Duodenal mucosa (tissue), 2 donors: ENCODE measurements at regions not wholly inside any gene's neighbourhood (a gene's known extent, or its start where the extent isn't known, plus 50 kb on each side); places are given as distances from the start of the nearest gene placed in this dataset.
"Not testable (repeated sequence)": the region's sequence is repeated elsewhere in the genome, so short reads cannot be mapped to it uniquely, and the experiment has no call there.

Source experiments
- H3K27ac ChIP-seq: one replicate; pipeline ENCODE4 v1.7.0; 2013; ENCODE audit warnings: low read depth, low read length
- H3K27me3 ChIP-seq, 2 donors: one replicate each; pipeline ENCODE4 v1.7.0; 2013; ENCODE audit warnings: low read length in 2 of 2, control low read depth in 1 of 2; ENCODE audit not compliant: insufficient read depth in 2 of 2, control insufficient read depth in 1 of 2
- H3K36me3 ChIP-seq, 2 donors: one replicate each; pipeline ENCODE4 v1.7.0; 2013; ENCODE audit warnings: low read length in 2 of 2, control low read depth in 1 of 2; ENCODE audit not compliant: insufficient read depth in 2 of 2, control insufficient read depth in 1 of 2
- H3K4me1 ChIP-seq, 2 donors: one replicate each; pipeline ENCODE4 v1.7.0; 2013; ENCODE audit warnings: low read length in 2 of 2, control low read depth in 1 of 2; ENCODE audit not compliant: insufficient read depth in 2 of 2, control insufficient read depth in 1 of 2
- H3K4me3 ChIP-seq, 2 donors: one replicate each; pipeline ENCODE4 v1.7.0; 2013; ENCODE audit warnings: low read length in 2 of 2, low read depth in 1 of 2
- H3K9ac ChIP-seq, 2 donors: one replicate each; pipeline ENCODE4 v1.7.0; 2013; ENCODE audit warnings: low read length in 2 of 2, low read depth in 1 of 2
- H3K9me3 ChIP-seq, 2 donors: one replicate each; pipeline ENCODE4 v1.7.0; 2013; ENCODE audit warnings: low read length in 2 of 2, control low read depth in 1 of 2; ENCODE audit not compliant: control insufficient read depth in 1 of 2

- H3K27ac ChIP-seq, H3K9me3 ChIP-seq, H3K27me3 ChIP-seq, H3K4me3 ChIP-seq, H3K4me1 ChIP-seq, H3K9ac ChIP-seq, H3K36me3 ChIP-seq: not testable (repeated sequence)
These were observed 113.5 kb upstream of the ACBD5 start for GRCh38 chr10:27354100-27354499.

GRCh38 chr10:27349987-27350386, 109.4 kb upstream of the ACBD5 start:
- Histone ChIP-seq H3K9ac (no peak overlapping the region), H3K4me1 (no peaks in the 10 kb centered on the region), H3K36me3 (no peaks in the 10 kb centered on the region), H3K27ac (no peak overlapping the region), H3K4me3 (no peak overlapping the region), H3K9me3 (no peaks in the 10 kb centered on the region), H3K27me3 (no peaks in the 10 kb centered on the region)

DNA sequence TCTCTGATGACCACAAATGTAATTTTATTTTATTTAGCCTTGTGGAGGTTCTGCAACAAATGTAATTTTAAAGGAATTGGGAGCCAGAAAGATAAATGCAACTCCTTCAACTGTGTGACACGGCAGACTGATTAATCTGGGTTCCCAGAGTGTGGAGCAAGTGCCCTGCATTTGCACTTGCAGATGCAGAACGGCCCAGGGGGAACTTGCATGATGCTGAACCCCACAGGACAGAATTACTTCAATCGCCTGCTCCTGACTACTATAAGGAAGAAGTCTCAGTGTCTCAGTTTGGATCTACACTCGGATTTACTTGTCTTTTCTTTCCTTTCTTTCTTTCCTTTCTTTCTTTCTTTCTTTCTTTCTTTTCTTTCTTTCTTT, 107.2 kb upstream of the ACBD5 start:
- not testable (repeated sequence) for H3K27me3 ChIP-seq, H3K9me3 ChIP-seq, H3K4me3 ChIP-seq, H3K27ac ChIP-seq, H3K36me3 ChIP-seq, H3K4me1 ChIP-seq, H3K9ac ChIP-seq

DNA sequence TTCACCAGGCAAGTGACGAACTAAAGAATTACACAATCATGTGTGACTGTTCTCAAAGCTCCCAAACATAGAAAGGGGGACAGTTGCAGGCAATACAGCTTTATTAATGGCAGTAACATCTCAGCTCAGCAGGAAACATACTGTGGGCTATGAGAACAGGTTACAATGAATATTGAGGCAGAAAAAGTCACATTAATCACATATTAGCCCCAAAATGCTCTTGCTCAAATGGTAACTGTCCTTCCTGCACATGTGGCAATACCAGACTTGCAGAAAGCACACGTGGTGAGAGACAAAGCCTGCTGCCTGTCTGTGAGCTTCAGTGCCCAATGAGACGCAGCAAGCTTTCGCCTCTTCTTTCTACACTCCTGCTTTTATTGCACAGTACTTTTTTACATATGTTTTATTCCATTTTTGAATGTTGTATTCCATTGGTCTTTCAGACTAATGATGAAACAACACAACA, 104.9 kb upstream of the ACBD5 start:
- Histone ChIP-seq H3K27me3 (no peaks in the 10 kb centered on the region), H3K4me3 (no peak overlapping the region), H3K4me1 (no peaks in the 10 kb centered on the region), H3K27ac (no peak overlapping the region), H3K36me3 (no peaks in the 10 kb centered on the region), H3K9me3 (no peaks in the 10 kb centered on the region), H3K9ac (no peak overlapping the region)

DNA sequence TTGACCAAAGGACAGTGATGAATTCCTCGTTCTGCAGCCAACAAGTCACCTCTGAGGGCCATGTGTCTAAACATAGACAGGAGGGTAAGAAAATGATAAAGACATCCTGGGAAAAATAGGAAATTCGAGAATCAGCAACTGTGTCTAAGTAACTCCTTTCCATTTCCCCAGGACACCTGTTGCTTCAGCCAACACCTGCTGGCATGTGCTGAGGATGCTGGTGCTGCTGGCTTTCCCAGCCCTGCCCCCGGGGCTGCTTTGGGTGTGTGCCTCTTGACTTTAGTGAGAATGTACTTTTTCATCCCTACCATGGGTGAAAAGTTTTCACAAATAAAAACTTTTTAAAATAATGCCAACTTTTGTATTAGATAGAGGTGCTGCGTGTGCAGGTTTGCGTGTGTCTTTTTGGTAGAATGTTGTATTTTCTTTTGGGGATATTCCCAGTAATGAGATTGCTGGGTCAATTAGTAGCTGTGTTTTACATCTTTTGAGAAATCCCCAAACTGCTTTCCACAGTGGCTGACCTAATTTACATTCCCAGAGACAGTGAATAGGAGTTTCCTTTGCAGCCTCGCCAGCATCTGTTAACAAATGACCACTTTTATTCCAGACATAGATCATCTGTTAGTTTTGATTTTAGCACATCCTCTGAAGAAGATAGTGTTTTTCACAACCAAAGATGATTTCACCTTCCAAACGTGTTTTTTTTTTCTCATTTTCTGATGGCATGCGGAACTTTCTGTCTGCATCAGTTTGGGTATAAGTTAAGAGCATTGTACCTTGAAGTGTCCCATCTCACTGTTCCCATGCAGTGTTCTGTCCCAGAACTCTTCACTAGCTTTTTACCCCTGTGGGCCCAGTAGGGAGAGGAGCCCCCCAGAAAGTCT, 104.2 kb upstream of the ACBD5 start:
- Histone ChIP-seq H3K27me3 (no peaks in the 10 kb centered on the region), H3K9me3 (no peaks in the 10 kb centered on the region), H3K36me3 (no peaks in the 10 kb centered on the region), H3K4me3 (no peak overlapping the region), H3K27ac (no peak overlapping the region), H3K9ac (no peak overlapping the region), H3K4me1 (no peaks in the 10 kb centered on the region)

DNA sequence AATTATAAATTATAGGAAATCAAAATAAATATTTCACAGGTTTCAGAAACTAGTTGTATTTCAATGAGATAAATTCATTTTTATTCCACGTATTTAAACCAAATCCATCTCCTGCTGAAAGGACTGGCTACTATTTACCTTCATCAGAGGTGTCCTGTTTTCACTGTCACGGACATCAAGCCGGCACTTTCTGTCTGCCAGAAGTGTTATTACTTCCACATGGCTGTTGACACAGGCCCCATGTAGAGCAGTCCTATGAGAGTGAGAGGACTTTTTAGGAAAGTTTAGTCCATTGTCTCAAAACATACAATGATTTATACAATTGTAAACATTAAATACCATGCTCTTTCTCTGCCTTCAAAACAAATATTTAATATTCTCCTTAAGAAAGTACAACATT, 100.4 kb upstream of the ACBD5 start:
- Histone ChIP-seq H3K4me1 (no peaks in the 10 kb centered on the region), H3K4me3 (no peak overlapping the region), H3K27me3 (no peaks in the 10 kb centered on the region), H3K9ac (no peak overlapping the region), H3K9me3 (no peaks in the 10 kb centered on the region), H3K27ac (no peak overlapping the region), H3K36me3 (no peaks in the 10 kb centered on the region)

DNA sequence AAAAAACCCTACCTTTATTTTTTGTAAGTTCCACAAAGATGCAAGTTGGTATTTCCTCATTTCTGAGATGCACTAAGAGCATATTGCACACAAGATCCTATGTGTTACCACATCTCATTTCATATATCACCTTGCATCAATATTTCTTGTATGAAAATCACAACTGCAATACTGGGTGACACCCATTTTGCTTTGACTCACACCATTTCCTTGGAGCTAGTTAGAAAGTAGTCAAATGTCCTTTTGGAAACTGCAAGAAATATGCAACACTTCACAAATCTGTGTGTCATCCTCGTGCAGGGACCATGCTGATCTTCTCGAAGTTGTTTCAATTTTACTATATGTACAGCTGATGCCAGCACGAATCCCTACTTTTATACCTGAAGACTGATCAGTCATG, 94.6 kb upstream of the ACBD5 start:
- not testable (repeated sequence) for H3K9ac ChIP-seq

GRCh38 chr10:27330074-27330473, 89.5 kb upstream of the ACBD5 start:
- Histone ChIP-seq H3K36me3 (no peaks in the 10 kb centered on the region), H3K4me1 (no peaks in the 10 kb centered on the region), H3K27ac (no peak overlapping the region), H3K9me3 (no peaks in the 10 kb centered on the region), H3K4me3 (no peak overlapping the region), H3K9ac (no peak overlapping the region), H3K27me3 (no peaks in the 10 kb centered on the region)

More for the DNA sequence above, 94.6 kb upstream of the ACBD5 start:
- H3K4me3 ChIP-seq, H3K9me3 ChIP-seq, H3K36me3 ChIP-seq, H3K27ac ChIP-seq, H3K27me3 ChIP-seq, H3K4me1 ChIP-seq: not testable (repeated sequence)

- Histone ChIP-seq H3K9me3 (no peaks in the 10 kb centered on the region), H3K4me3 (no peak overlapping the region), H3K36me3 (no peaks in the 10 kb centered on the region), H3K4me1 (no peaks in the 10 kb centered on the region), H3K27ac (no peak overlapping the region), H3K27me3 (no peaks in the 10 kb centered on the region), H3K9ac (no peak overlapping the region)
These were observed 88.3 kb upstream of the ACBD5 start for GRCh38 chr10:27328946-27329345.

DNA sequence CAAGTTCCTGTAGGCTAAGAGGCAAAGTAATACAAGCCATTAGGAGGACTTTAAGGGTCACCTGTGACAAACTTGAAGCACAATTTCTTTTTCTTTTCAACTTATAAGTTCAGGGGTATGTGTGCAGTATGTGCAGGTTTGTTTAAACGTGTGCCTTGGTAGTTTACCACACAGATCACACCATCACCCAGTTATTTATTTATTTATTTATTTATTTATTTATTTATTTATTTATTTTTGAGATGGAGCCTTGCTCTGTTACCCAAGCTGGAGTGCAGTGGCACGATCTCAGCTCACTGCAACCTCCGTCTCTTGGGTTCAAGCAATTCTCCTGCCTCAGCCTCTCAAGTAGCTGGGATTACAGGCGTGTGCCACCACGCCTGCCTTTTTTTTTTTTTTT, 86.2 kb upstream of the ACBD5 start:
- H3K4me3 ChIP-seq, H3K9ac ChIP-seq, H3K9me3 ChIP-seq, H3K36me3 ChIP-seq, H3K27me3 ChIP-seq, H3K4me1 ChIP-seq, H3K27ac ChIP-seq: not testable (repeated sequence)
